ENCODE measurements at regions not wholly inside any gene's neighbourhood (a gene's known extent, or its start where the extent isn't known, plus 50 kb on each side); places are given as distances from the start of the nearest gene placed in this dataset.

GRCh38 chr12:5262885-5263284 lies 169.0 kb upstream of the NTF3 start:
- no peak for TF ChIP-seq ZFX (IDR thresholded peaks at IDR 0.05; ENCODE audit: borderline replicate concordance)
- no peak for TF ChIP-seq CTCF (IDR thresholded peaks at IDR 0.05)
- no peak overlapping the region for H3K27ac ChIP-seq

- no peak for TF ChIP-seq CTCF (IDR thresholded peaks at IDR 0.05)
- TF ChIP-seq ZFX (IDR thresholded peaks at IDR 0.05; ENCODE audit: borderline replicate concordance): no peak
- no peak overlapping the region for H3K27ac ChIP-seq
These were observed 167.9 kb upstream of the NTF3 start for GRCh38 chr12:5264006-5264405.

GRCh38 chr12:5267603-5268423 lies 164.1 kb upstream of the NTF3 start:
- TF ChIP-seq CTCF (IDR thresholded peaks at IDR 0.05): no peak
- no peak for TF ChIP-seq ZFX (IDR thresholded peaks at IDR 0.05; ENCODE audit: borderline replicate concordance)

GRCh38 chr12:5268424-5269210 lies 163.3 kb upstream of the NTF3 start:
- H3K27ac ChIP-seq: no peak overlapping the region
- TF ChIP-seq CTCF (IDR thresholded peaks at IDR 0.05): no peak
- TF ChIP-seq ZFX (IDR thresholded peaks at IDR 0.05; ENCODE audit: borderline replicate concordance): no peak

More at GRCh38 chr12:5267603-5268423, 164.1 kb upstream of the NTF3 start:
- H3K27ac ChIP-seq: no peak overlapping the region

GRCh38 chr12:5269846-5270245 lies 162.1 kb upstream of the NTF3 start:
- no peak for TF ChIP-seq CTCF (IDR thresholded peaks at IDR 0.05)
- TF ChIP-seq ZFX (IDR thresholded peaks at IDR 0.05; ENCODE audit: borderline replicate concordance): no peak
- H3K27ac ChIP-seq: no peak overlapping the region

- H3K27ac ChIP-seq: no peak overlapping the region
- TF ChIP-seq ZFX (IDR thresholded peaks at IDR 0.05; ENCODE audit: borderline replicate concordance) (no peak), CTCF (IDR thresholded peaks at IDR 0.05) (no peak)
These were observed 159.7 kb upstream of the NTF3 start for GRCh38 chr12:5272018-5272785.
